Peyer's patch (tissue), 4 donors: ENCODE measurements at regions not wholly inside any gene's neighbourhood (a gene's known extent, or its start where the extent isn't known, plus 50 kb on each side); places are given as distances from the start of the nearest gene placed in this dataset.

Source experiments
- DNase-seq, 3 donors: peaks; one replicate each; pipeline ENCODE4 v3.0.0-alpha.2; 2017 to 2019
- H3K27ac ChIP-seq, 4 donors: fragments of 200-600 bp; sonication (generic); one replicate each; pipeline ENCODE4 v1.5.1; 2016 to 2019
- H3K27me3 ChIP-seq, 2 donors: fragments of 200-600 bp; sonication (generic); one replicate each; pipeline ENCODE4 v1.5.1; 2019
- H3K36me3 ChIP-seq, 3 donors: fragments of 200-600 bp; sonication (generic); one replicate each; pipeline ENCODE4 v1.5.1; 2016 to 2019
- H3K4me1 ChIP-seq, 4 donors: fragments of 200-600 bp; sonication (generic); one replicate each; pipeline ENCODE4 v1.5.1; 2016 to 2019
- H3K4me3 ChIP-seq, 4 donors: fragments of 200-600 bp; sonication (generic); 1 replicate in 3 of 4; 2 replicates in 1 of 4; pipeline ENCODE4 v1.5.1; 2016 to 2019; ENCODE audit warnings: mild to moderate bottlenecking in 1 of 4
- H3K9me3 ChIP-seq, 4 donors: fragments of 200-600 bp; sonication (generic); one replicate each; pipeline ENCODE4 v1.5.1; 2016 to 2019; ENCODE audit warnings: mild to moderate bottlenecking in 1 of 4
- POLR2A ChIP-seq, 2 donors: fragments of 450-650 bp; IDR thresholded peaks; one replicate each; pipeline ENCODE4 v1.5.1; 2017; ENCODE audit warnings: antibody characterized with exemption in 2 of 2, mild to moderate bottlenecking in 2 of 2, moderate library complexity in 2 of 2
- TF ChIP-seq, protein P1 (sequence below), 6 experiments: fragments of 450-650 bp in 4 of 6; fragments of 200-600 bp in 2 of 6; sonication (generic) in 1 of 6; IDR thresholded peaks; one replicate each; pipeline ENCODE4 v1.5.1; 2017 to 2019; ENCODE audit warnings: antibody characterized with exemption in 6 of 6, mild to moderate bottlenecking in 3 of 6, moderate library complexity in 1 of 6

DNA sequence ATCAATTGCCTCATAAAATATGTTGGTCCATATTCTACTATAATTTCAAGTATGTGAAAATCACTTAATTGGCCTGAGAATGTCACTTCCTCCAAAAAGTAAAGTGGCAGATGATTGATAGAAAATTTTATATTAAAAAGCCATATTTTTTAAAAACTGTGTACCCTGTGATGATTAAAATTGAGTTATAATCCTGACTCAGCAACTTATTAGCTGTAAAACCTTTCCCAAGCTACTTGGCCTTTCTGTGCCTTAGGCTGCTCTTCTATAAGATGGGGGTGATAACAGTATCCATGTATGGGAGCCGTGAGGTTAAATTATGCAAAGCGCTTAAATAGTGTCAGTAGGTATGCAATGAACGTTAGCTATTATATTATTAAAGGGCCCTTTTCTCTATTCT, 524.4 kb downstream of the TFAP2A start:
- Histone ChIP-seq H3K9me3 (no peaks in the 10 kb centered on the region), H3K4me1 (no peaks in the 10 kb centered on the region), H3K27ac (no peak overlapping the region), H3K4me3 (no peak overlapping the region), H3K36me3 (no peaks in the 10 kb centered on the region), H3K27me3 (no peaks in the 10 kb centered on the region)
- no peak for DNase-seq
- TF ChIP-seq, protein P1, sequence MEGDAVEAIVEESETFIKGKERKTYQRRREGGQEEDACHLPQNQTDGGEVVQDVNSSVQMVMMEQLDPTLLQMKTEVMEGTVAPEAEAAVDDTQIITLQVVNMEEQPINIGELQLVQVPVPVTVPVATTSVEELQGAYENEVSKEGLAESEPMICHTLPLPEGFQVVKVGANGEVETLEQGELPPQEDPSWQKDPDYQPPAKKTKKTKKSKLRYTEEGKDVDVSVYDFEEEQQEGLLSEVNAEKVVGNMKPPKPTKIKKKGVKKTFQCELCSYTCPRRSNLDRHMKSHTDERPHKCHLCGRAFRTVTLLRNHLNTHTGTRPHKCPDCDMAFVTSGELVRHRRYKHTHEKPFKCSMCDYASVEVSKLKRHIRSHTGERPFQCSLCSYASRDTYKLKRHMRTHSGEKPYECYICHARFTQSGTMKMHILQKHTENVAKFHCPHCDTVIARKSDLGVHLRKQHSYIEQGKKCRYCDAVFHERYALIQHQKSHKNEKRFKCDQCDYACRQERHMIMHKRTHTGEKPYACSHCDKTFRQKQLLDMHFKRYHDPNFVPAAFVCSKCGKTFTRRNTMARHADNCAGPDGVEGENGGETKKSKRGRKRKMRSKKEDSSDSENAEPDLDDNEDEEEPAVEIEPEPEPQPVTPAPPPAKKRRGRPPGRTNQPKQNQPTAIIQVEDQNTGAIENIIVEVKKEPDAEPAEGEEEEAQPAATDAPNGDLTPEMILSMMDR (IDR thresholded peaks at IDR 0.05) = no peak
- TF ChIP-seq POLR2A (IDR thresholded peaks at IDR 0.05) = no peak

DNA sequence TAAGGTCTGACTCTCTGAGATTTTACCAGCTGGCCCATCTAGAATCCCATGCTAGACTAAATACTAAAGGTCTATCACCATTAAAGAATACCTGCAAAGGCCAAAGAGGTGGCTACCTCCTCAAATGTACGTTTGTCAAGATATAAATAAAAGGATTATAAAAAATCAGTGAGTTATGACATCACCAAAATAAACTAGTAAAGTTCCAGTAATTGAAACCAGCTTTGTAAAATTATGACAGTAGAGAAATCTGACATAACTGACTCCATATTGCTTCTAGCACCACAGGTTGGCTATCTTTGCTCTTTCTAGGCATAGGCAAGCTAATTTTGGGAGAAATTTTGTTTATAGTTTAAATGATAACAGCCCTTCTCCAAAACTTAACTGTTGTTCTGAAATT, 536.3 kb downstream of the TFAP2A start:
- Histone ChIP-seq H3K4me1 (no peaks in the 10 kb centered on the region), H3K4me3 (no peak overlapping the region), H3K36me3 (no peaks in the 10 kb centered on the region), H3K27me3 (no peaks in the 10 kb centered on the region), H3K9me3 (peaks cover 0 to 15% (median 0%) of the 10 kb centered on the region in 4 donors), H3K27ac (no peak overlapping the region)
- TF ChIP-seq, protein P1 (IDR thresholded peaks at IDR 0.05) = no peak
- no peak for TF ChIP-seq POLR2A (IDR thresholded peaks at IDR 0.05)
- no peak for DNase-seq

DNA sequence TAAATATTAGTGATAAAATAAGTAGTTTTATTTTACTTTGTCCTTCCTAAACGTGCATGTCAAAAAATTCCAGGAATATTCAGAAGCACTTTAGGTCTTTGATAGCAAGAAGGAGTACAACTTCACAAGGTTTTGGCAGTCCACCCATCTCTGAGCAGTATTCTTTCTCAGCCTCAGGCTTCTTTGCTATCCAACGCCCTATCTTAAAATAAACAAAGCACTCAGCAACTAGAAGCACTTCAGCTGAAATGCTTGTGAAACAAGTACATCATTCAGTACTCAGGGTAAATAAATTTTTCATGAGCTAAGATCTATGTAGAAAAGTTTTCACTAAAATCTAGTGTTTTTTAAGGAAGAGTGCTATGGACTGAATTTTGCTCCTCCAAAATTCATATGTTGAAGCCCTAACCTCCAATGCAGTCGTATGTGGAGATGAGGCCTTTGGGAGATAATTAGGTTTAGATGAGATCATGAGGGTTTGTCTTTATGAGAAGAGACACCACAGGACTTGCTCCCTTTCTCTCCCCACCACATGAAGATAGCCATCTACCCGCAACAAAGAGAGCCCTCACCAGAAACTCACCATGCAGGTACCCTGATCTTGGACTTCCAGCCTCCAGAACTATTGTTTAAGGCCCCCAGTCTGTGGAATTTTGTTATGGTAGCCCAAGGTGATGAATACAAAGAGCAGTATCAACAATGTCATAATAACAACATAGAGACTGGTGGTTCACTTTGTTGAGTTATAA, 539.1 kb downstream of the TFAP2A start:
- TF ChIP-seq, protein P1 (IDR thresholded peaks at IDR 0.05) = no peak
- TF ChIP-seq POLR2A (IDR thresholded peaks at IDR 0.05) = no peak
- H3K4me1 ChIP-seq = no peaks in the 10 kb centered on the region

DNA sequence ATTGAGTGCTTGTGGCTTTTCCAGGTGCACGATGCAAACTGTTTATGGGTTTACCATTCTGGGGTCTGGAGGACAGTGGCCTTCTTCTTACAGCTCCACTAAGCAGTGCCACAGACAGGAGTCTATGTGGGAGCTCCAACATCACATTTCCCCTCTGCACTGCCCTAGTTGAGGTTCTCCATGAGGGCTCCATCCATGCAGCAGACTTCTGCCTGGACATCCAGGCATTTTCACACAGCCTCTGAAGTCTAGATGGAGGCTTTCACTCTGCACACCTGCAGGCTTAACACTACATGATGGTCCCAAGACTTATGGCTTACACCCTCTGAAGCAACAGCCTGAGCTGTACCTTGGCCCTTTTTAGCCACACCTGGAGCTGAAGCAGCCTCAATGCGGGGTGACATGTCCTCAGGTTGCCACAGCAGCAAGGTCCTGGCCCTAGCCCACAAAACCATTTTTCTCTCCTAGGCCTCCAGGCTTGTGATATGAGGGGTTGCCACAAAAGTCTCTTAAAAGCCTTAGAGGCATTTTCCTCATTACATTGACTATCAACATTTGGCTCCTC, 552.2 kb downstream of the TFAP2A start:
- Histone ChIP-seq H3K4me1 (no peaks in the 10 kb centered on the region), H3K4me3 (no peak overlapping the region), H3K9me3 (peaks cover 0 to 11% (median 3%) of the 10 kb centered on the region in 4 donors), H3K27ac (no peak overlapping the region), H3K27me3 (no peaks in the 10 kb centered on the region), H3K36me3 (no peaks in the 10 kb centered on the region)
- TF ChIP-seq, protein P1 (IDR thresholded peaks at IDR 0.05) = no peak
- no peak for TF ChIP-seq POLR2A (IDR thresholded peaks at IDR 0.05)
- no peak for DNase-seq

More for the DNA sequence above, 539.1 kb downstream of the TFAP2A start:
- DNase-seq = no peak
- H3K36me3 ChIP-seq = no peaks in the 10 kb centered on the region
- H3K4me3 ChIP-seq = no peak overlapping the region
- H3K9me3 ChIP-seq = peaks cover 0 to 6% (median 0%) of the 10 kb centered on the region in 4 donors
- no peak overlapping the region for H3K27ac ChIP-seq
- H3K27me3 ChIP-seq = no peaks in the 10 kb centered on the region

DNA sequence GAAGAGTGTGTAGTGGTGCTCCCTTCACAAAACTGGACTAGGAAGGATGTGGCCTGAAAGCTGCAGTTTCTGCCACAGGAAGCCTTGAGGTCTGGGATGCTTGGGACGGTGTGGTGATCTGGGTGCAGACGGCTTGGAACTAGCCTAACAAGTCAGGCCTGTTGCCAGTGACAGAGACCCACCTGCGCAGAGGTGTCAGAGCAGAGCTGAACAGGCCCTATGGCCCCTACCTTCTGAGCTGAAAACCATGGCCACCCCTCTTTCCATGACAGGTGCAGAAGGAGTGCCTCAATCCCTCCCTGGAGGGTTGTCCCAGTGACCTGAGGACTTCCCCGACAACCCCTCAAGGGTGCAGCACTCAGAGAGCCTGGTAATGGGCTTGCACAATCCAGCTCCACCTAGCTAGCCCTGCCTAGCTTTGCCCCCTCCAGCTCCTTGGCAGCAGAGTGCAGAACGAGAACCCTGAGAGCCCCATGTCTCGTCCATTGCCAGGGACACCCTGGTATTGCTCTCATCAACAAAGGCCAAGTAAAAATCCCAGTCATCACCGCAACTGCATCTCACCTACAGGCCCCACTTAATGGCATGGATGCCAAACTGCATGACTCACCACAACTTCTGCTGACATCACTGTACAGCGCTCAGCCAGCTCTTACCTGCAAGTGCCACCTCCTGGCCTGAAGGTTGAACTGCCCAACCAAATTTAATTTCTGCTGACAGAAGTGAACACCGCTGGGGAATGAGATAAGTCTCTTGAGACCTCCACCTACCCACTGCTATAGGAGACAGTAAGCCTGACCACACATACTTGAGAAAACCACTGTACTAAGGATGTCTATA, 563.1 kb downstream of the TFAP2A start:
- DNase-seq = no peak
- TF ChIP-seq POLR2A (IDR thresholded peaks at IDR 0.05) = no peak
- TF ChIP-seq, protein P1 (IDR thresholded peaks at IDR 0.05) = no peak
- peaks cover 0 to 10% (median 0%) of the 10 kb centered on the region in 4 donors for H3K9me3 ChIP-seq

More for the DNA sequence above, 563.1 kb downstream of the TFAP2A start:
- Histone ChIP-seq H3K4me1 (no peaks in the 10 kb centered on the region), H3K27me3 (no peaks in the 10 kb centered on the region), H3K27ac (no peak overlapping the region), H3K4me3 (no peak overlapping the region), H3K36me3 (no peaks in the 10 kb centered on the region)
